ENCODE measurements at regions not wholly inside any gene's neighbourhood (a gene's known extent, or its start where the extent isn't known, plus 50 kb on each side); places are given as distances from the start of the nearest gene placed in this dataset.

DNA sequence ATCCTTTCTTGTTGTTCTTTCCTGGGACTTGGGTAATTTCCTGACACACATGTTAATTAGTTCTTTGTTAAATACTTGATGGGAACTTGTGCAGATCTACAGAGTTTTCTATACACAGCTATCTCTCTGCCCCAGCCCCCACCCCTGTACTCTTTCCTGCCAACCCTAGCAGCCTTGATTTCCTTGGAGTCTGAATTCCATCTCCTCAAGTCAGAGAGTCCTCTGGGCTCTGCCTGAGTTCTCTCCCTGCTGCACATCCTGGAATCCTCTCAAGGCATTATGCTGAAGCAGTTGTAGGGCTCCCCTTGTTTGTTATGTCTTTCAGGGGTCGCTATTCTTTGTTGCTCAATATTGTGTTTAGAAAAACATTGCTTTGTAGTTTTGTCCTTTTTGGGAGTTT, 384.7 kb downstream of the RPS6KC1 start:
- no peak for TF ChIP-seq EZH2phosphoT487 (IDR thresholded peaks at IDR 0.05; ENCODE audit: low read depth)
- TF ChIP-seq, protein P1, sequence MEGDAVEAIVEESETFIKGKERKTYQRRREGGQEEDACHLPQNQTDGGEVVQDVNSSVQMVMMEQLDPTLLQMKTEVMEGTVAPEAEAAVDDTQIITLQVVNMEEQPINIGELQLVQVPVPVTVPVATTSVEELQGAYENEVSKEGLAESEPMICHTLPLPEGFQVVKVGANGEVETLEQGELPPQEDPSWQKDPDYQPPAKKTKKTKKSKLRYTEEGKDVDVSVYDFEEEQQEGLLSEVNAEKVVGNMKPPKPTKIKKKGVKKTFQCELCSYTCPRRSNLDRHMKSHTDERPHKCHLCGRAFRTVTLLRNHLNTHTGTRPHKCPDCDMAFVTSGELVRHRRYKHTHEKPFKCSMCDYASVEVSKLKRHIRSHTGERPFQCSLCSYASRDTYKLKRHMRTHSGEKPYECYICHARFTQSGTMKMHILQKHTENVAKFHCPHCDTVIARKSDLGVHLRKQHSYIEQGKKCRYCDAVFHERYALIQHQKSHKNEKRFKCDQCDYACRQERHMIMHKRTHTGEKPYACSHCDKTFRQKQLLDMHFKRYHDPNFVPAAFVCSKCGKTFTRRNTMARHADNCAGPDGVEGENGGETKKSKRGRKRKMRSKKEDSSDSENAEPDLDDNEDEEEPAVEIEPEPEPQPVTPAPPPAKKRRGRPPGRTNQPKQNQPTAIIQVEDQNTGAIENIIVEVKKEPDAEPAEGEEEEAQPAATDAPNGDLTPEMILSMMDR (IDR thresholded peaks at IDR 0.05; ENCODE audit: low read depth, low read length) = no peak
- H4K20me1 ChIP-seq (ENCODE audit: insufficient read depth, low read length) = no peaks in the 10 kb centered on the region
- peaks cover 31% of the 10 kb centered on the region for H3K4me1 ChIP-seq (ENCODE audit: low read length)
- no peak overlapping the region for H3K27ac ChIP-seq (ENCODE audit: low read length)
- no peak overlapping the region for H3K4me3 ChIP-seq (ENCODE audit: low read length)
- peaks cover 18% of the 10 kb centered on the region; the same call in 1 of the 2 replicates for H3K9me3 ChIP-seq (ENCODE audit: insufficient read depth, low read length)
- no peaks in the 10 kb centered on the region for H3K27me3 ChIP-seq (ENCODE audit: low read depth, low read length)
- H3K36me3 ChIP-seq (replicated peaks; ENCODE audit: low read depth, low read length) = peaks cover 23% of the 10 kb centered on the region
- no peak overlapping the region for H3K4me2 ChIP-seq (ENCODE audit: low read length)
- H2AFZ ChIP-seq (ENCODE audit: low read depth, low read length) = no peak overlapping the region
- H3K9ac ChIP-seq (ENCODE audit: low read length) = no peak overlapping the region
- no peaks in the 10 kb centered on the region for H3K79me2 ChIP-seq (ENCODE audit: low read length)

- Histone ChIP-seq H3K9me3 (ENCODE audit: insufficient read depth, low read length) (peaks cover 18% of the 10 kb centered on the region; the same call in 1 of the 2 replicates), H3K9ac (ENCODE audit: low read length) (no peak overlapping the region; the same call in 1 of the 2 replicates), H3K4me1 (ENCODE audit: low read length) (peaks cover 35% of the 10 kb centered on the region), H3K27me3 (ENCODE audit: low read depth, low read length) (no peaks in the 10 kb centered on the region), H4K20me1 (ENCODE audit: insufficient read depth, low read length) (no peaks in the 10 kb centered on the region), H3K79me2 (ENCODE audit: low read length) (no peaks in the 10 kb centered on the region), H3K27ac (ENCODE audit: low read length) (peak overlapping the region; percentile 83), H2AFZ (ENCODE audit: low read depth, low read length) (no peak overlapping the region), H3K4me2 (ENCODE audit: low read length) (peak overlapping the region; percentile 5; the same call in 1 of the 2 replicates), H3K4me3 (ENCODE audit: low read length) (peak overlapping the region; percentile 5; the same call in 1 of the 2 replicates), H3K36me3 (replicated peaks; ENCODE audit: low read depth, low read length) (peaks cover 23% of the 10 kb centered on the region)
- TF ChIP-seq, protein P1 (IDR thresholded peaks at IDR 0.05; ENCODE audit: low read depth, low read length) = no peak
- TF ChIP-seq EZH2phosphoT487 (IDR thresholded peaks at IDR 0.05; ENCODE audit: low read depth) = no peak
Observed at GRCh38 chr1:213438339-213438738, 387.3 kb downstream of the RPS6KC1 start.

DNA sequence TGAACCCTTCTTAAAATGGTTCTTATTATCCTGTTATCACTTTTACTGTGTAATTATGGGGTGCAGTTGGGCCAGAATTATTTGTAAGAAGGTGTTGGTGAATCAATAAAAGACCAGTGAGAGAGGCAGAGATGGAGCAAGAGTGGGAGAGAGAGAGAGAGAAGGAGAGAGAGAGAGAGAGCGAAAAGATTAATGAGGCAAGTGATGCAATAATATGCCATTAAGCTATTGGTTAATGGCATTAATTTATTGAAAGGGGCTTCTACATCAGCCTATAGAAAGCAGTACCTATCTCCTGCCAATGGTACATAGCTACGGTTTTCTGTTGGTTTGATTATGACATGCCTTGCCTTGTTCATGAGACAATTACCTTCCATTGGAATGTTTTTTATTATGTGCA, 388.7 kb downstream of the RPS6KC1 start:
- TF ChIP-seq, protein P1 (IDR thresholded peaks at IDR 0.05; ENCODE audit: low read depth, low read length) = no peak
- no peak for TF ChIP-seq EZH2phosphoT487 (IDR thresholded peaks at IDR 0.05; ENCODE audit: low read depth)
- Histone ChIP-seq H3K4me3 (ENCODE audit: low read length) (no peak overlapping the region), H3K79me2 (ENCODE audit: low read length) (no peaks in the 10 kb centered on the region), H3K36me3 (replicated peaks; ENCODE audit: low read depth, low read length) (peaks cover 23% of the 10 kb centered on the region), H3K27ac (ENCODE audit: low read length) (peak overlapping the region; percentile 83), H2AFZ (ENCODE audit: low read depth, low read length) (no peak overlapping the region), H3K9me3 (ENCODE audit: insufficient read depth, low read length) (peaks cover 18% of the 10 kb centered on the region; the same call in 1 of the 2 replicates), H3K4me2 (ENCODE audit: low read length) (peak overlapping the region; percentile 48), H4K20me1 (ENCODE audit: insufficient read depth, low read length) (no peaks in the 10 kb centered on the region), H3K4me1 (ENCODE audit: low read length) (peaks cover 49% of the 10 kb centered on the region), H3K27me3 (ENCODE audit: low read depth, low read length) (no peaks in the 10 kb centered on the region), H3K9ac (ENCODE audit: low read length) (peak overlapping the region; percentile 5; the same call in 1 of the 2 replicates)

DNA sequence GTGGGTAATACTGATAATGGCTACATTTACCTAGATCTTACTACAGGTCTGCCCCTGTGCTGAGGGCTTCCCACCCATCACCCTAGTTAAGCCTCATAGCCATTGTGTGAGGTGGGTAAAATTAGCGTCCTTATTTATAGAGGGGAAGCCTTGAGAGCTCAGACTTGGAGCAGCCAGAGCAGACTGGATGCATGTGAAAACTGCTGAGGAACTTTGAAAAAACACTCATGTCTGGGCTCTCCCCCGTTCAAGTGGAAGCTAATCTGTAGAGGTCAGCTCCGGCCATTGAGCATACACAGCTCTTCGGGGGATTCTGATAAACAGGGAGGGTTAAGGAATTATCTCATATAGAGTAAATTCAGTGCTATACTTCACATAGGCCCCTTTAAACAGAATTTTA, 389.7 kb downstream of the RPS6KC1 start:
- no peaks in the 10 kb centered on the region for H4K20me1 ChIP-seq (ENCODE audit: insufficient read depth, low read length)
- H3K9me3 ChIP-seq (ENCODE audit: insufficient read depth, low read length) = peaks cover 18% of the 10 kb centered on the region; the same call in 1 of the 2 replicates
- peaks cover 51% of the 10 kb centered on the region for H3K4me1 ChIP-seq (ENCODE audit: low read length)
- H3K9ac ChIP-seq (ENCODE audit: low read length) = no peak overlapping the region
- peaks cover 22% of the 10 kb centered on the region for H3K36me3 ChIP-seq (replicated peaks; ENCODE audit: low read depth, low read length)
- no peaks in the 10 kb centered on the region for H3K27me3 ChIP-seq (ENCODE audit: low read depth, low read length)
- H3K4me3 ChIP-seq (ENCODE audit: low read length) = no peak overlapping the region
- no peak overlapping the region for H2AFZ ChIP-seq (ENCODE audit: low read depth, low read length)
- TF ChIP-seq, protein P1 (IDR thresholded peaks at IDR 0.05; ENCODE audit: low read depth, low read length) = no peak
- no peak for TF ChIP-seq EZH2phosphoT487 (IDR thresholded peaks at IDR 0.05; ENCODE audit: low read depth)
- H3K27ac ChIP-seq (ENCODE audit: low read length) = peak overlapping the region; percentile 83; the same call in 1 of the 2 replicates
- H3K79me2 ChIP-seq (ENCODE audit: low read length) = no peaks in the 10 kb centered on the region
- H3K4me2 ChIP-seq (ENCODE audit: low read length) = no peak overlapping the region
